A673 (cell line): ENCODE measurements at regions not wholly inside any gene's neighbourhood (a gene's known extent, or its start where the extent isn't known, plus 50 kb on each side); places are given as distances from the start of the nearest gene placed in this dataset.

ENCODE experiments used
- EZH2 ChIP-seq: fragments of 200-600 bp; sonication (generic); IDR thresholded peaks from 2 replicates; pipeline ENCODE4 v1.6.1; 2017; ENCODE audit warnings: borderline replicate concordance, low read depth, mild to moderate bottlenecking, mixed read lengths, antibody characterized with exemption, low read length; ENCODE audit not compliant: poor library complexity, severe bottlenecking
- TF ChIP-seq, protein P1 (sequence below): fragments of 300-800, 200-600 bp; sonication (generic); conservative IDR thresholded peaks from 2 replicates; pipeline ENCODE4 v1.5.1; 2017; ENCODE audit warnings: low read depth, mild to moderate bottlenecking, antibody characterized with exemption, low read length, moderate library complexity, mixed read lengths

DNA sequence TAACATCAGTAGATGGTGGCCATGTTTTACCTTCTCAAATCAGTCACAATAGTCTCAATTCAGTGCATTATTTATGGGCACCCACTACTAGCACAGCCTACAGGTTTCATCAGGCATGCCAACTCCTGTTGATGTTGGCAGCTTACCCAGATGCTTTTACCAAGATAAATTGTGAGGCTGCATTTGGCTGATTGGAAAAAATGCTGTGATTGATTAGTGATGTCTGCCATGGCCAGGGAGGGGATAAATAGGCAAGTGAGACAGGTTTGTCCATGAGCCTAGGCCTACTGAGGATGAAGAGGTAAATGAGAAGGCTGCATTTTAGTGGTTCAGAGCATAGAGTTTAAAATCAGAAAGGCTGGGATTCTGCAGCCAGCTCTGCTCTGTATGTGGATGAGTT is 227.1 kb downstream of the NFATC2 start:
- TF ChIP-seq, protein P1, sequence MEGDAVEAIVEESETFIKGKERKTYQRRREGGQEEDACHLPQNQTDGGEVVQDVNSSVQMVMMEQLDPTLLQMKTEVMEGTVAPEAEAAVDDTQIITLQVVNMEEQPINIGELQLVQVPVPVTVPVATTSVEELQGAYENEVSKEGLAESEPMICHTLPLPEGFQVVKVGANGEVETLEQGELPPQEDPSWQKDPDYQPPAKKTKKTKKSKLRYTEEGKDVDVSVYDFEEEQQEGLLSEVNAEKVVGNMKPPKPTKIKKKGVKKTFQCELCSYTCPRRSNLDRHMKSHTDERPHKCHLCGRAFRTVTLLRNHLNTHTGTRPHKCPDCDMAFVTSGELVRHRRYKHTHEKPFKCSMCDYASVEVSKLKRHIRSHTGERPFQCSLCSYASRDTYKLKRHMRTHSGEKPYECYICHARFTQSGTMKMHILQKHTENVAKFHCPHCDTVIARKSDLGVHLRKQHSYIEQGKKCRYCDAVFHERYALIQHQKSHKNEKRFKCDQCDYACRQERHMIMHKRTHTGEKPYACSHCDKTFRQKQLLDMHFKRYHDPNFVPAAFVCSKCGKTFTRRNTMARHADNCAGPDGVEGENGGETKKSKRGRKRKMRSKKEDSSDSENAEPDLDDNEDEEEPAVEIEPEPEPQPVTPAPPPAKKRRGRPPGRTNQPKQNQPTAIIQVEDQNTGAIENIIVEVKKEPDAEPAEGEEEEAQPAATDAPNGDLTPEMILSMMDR = no peak
- TF ChIP-seq EZH2 = no peak
